HFF-Myc (cell line): ENCODE measurements at regions not wholly inside any gene's neighbourhood (a gene's known extent, or its start where the extent isn't known, plus 50 kb on each side); places are given as distances from the start of the nearest gene placed in this dataset.

ENCODE experiments used
- DNase-seq: peaks from one replicate; pipeline ENCODE4 v3.0.0-alpha.2; 2011; ENCODE audit warnings: low read depth; ENCODE audit errors: extremely low read depth
- H3K4me3 ChIP-seq: replicated peaks from 2 replicates; pipeline ENCODE4 v1.5.1; 2011; ENCODE audit warnings: low read depth, mild to moderate bottlenecking, control low read depth, low read length
- TF ChIP-seq, protein P1 (sequence below): IDR thresholded peaks from 2 replicates; pipeline ENCODE4 v1.5.1; 2012; ENCODE audit warnings: mild to moderate bottlenecking, low read depth, low read length, control low read depth; ENCODE audit errors: missing control alignments

DNA sequence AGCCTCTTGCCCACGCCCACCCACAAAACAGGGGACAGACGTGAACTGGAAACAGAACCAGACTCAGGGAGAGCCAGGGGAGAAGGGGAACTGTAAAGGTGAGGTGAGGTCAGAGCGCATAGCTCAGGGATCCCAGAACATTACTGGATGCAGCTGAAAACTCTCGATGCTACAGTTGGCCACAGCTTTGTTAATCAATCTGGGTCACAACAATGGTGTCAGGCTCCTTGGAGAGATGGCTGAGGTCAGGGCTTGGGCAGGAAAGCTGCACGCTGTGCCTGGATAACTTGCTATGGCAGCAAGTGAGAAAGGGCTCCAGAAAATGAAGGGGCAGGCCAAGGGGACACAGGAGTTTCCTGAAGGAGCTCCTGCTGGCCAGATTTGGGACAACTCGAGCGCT is 263.3 kb downstream of the TFCP2L1 start:
- TF ChIP-seq, protein P1, sequence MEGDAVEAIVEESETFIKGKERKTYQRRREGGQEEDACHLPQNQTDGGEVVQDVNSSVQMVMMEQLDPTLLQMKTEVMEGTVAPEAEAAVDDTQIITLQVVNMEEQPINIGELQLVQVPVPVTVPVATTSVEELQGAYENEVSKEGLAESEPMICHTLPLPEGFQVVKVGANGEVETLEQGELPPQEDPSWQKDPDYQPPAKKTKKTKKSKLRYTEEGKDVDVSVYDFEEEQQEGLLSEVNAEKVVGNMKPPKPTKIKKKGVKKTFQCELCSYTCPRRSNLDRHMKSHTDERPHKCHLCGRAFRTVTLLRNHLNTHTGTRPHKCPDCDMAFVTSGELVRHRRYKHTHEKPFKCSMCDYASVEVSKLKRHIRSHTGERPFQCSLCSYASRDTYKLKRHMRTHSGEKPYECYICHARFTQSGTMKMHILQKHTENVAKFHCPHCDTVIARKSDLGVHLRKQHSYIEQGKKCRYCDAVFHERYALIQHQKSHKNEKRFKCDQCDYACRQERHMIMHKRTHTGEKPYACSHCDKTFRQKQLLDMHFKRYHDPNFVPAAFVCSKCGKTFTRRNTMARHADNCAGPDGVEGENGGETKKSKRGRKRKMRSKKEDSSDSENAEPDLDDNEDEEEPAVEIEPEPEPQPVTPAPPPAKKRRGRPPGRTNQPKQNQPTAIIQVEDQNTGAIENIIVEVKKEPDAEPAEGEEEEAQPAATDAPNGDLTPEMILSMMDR, result no peak
- H3K4me3 ChIP-seq, result no peak overlapping the region
- no peak for DNase-seq

DNA sequence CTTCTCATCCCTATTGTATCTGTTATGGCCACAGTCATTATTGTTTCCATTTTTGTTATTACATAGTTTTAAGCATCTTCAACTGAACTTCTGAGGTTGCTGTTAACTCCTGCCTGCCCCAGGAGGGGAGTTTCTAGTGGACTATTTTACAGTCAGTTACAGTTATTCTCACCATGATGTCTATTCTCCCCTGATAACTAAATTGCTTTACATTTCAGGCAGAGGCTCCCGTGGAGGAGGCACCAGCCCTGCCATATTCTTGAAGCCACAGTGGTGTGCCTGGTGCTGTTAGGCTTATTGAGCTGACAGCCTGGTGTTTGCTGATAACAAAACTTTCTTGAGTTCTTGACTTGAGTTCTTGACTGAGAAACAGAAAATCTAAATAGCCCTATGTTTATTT is 256.4 kb downstream of the TFCP2L1 start:
- no peak for DNase-seq
- no peak overlapping the region for H3K4me3 ChIP-seq
- TF ChIP-seq, protein P1, result no peak

DNA sequence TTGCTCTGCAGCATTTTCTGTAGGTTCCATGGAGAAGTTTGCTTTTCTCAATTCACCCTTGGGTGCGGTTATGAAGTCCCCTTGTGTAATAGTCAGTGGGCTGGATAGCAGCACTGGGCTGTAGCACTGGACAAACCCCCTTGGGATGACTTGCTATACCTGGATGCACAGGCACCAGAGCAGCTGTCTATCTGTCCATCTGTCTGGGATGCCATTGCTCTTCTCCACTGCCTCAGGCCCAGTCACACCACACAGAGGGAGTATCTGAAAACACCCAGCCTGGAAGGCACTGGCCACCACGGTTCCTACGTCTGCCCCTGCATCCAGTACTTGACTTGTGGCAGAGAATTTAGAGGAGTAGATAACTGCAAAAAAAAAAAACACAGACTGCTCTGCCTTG is 254.5 kb downstream of the TFCP2L1 start:
- DNase-seq, result no peak
- TF ChIP-seq, protein P1, result no peak
- H3K4me3 ChIP-seq, result no peak overlapping the region

DNA sequence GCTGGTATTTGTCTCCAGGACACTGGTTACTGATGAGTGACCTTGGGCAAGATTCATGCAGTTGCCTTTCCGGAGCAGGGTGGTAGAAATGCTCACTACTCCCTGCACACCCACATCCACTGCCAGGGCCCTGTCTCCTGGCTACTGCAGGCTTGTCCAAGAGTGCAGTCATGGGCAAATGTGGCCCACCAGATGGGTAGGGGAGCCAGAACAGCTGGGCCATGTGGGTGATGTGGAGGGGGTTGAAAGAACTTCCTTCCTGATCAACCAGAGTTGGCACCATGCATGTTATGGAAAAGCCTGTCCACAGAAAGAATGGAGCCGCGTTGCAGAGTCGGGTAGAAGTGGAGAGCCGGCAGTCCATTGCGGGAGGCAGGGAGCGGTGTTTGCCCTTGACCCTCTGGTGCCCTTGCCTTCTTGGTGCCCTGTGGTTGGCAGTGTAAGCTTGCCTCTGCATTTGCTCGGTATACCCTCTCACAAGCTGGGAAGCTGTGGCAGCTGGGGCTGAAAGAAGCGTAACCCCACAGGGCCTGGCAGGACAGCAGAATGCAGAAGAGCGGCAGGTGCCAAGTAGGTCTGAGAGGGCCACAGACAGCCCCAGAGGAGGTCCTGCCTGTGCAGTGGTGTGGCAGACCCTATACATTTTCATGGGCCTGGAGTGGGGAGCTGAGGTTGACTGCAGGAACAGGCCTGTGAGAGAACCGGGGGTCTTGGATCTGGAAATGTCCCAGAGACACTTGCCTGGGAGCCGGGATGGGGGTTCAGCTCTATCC is 253.2 kb downstream of the TFCP2L1 start:
- DNase-seq, result no peak
- H3K4me3 ChIP-seq, result no peak overlapping the region
- TF ChIP-seq, protein P1, result no peak

DNA sequence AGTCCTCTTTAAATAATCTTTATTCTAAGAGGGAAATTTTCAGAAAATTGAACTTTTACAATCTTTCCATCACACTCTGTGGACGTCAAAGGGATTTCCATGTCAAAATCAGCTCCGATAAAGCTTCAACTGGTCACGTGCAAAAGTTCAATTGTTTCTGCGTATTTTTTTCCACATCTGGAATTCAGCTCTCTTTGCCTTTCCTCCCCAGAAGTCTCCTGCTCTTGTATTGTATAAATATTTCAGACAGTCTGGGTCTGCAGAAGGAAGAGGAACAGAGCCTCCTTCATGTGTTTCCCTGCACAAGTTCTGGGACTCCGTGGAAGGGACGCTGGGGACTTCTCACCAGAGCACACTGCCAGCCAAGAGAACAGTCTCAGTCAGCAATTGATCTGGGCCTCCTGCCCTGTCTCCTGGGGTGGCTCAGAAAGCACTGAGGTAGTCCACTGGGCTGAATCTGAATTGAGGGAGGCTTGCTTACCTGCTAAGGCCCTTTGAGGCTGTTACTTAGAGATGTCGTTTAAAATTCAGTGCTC is 251.5 kb downstream of the TFCP2L1 start:
- DNase-seq, result no peak
- H3K4me3 ChIP-seq, result no peak overlapping the region
- TF ChIP-seq, protein P1, result no peak

DNA sequence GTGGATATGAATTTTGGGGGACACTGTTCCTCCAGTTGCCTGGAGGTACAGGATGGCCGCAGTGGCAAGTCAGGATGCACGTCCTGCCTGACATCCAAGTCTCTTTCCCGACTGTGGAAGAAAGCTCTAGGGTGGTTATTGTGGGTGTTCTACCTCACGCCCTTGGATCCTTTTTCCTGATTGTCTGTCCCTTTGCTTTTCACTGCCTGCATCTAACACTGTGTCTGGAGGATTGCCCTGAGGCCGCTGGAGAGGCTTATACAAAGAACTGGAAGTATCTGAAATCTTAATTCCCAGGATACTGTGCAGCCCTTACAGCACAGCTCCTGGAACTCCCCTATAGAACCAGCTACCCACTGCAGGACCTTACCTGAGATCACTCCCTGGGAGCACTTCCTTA is 250.5 kb downstream of the TFCP2L1 start:
- no peak for DNase-seq
- TF ChIP-seq, protein P1, result no peak
- no peak overlapping the region for H3K4me3 ChIP-seq
